IMR-90 (cell line): ENCODE measurements at regions not wholly inside any gene's neighbourhood (a gene's known extent, or its start where the extent isn't known, plus 50 kb on each side); places are given as distances from the start of the nearest gene placed in this dataset.

Source experiments
- ATAC-seq: fragments of 200-7000 bp; cut with Tn5 transposase; 2 replicates; pipeline ENCODE4 v1.9.1; 2020; ENCODE audit warnings: low read depth, mild to moderate bottlenecking, moderate library complexity
- BruUV-seq: library from RNA; stranded (reverse); fragments of 400-500 nt; replicated peaks from 2 replicates; lab custom pipeline; 2021; lab: Mats Ljungman, UMichigan
- CTCF ChIA-PET: fragments of 300-600 bp; formaldehyde crosslinking; extraction: SDS; loops from one replicate; lab custom pipeline; 2021; ENCODE audit warnings: antibody characterized with exemption; lab: Yijun Ruan, JAX
- POLR2A ChIA-PET: fragments of 300-600 bp; sonication (Branson Sonifier 250); formaldehyde crosslinking; loops from one replicate; lab custom pipeline; 2022; ENCODE audit warnings: antibody characterized with exemption; ENCODE audit not compliant: unreplicated experiment; lab: Charles Lee
- DNase-seq: peaks from one replicate; pipeline ENCODE4 v3.0.0; 2013
- H2AFZ ChIP-seq: replicated peaks from 2 replicates; pipeline ENCODE3; 2013; ENCODE audit warnings: low read length, mild to moderate bottlenecking; ENCODE audit not compliant: poor library complexity
- H2AK5ac ChIP-seq: 2 replicates; pipeline ENCODE4 v1.6.1; 2013; ENCODE audit warnings: low read depth, low read length, inconsistent platforms
- H2AK9ac ChIP-seq: replicated peaks from 2 replicates; pipeline ENCODE3; 2013; ENCODE audit warnings: mild to moderate bottlenecking, low read depth, low read length, moderate library complexity; ENCODE audit not compliant: poor library complexity
- H2BK120ac ChIP-seq: 2 replicates; pipeline ENCODE4 v1.6.1; 2013; ENCODE audit warnings: low read depth, low read length, inconsistent platforms
- H2BK15ac ChIP-seq: 3 replicates; pipeline ENCODE4 v1.6.1; 2013; ENCODE audit warnings: low read depth, low read length, inconsistent platforms
- H2BK20ac ChIP-seq: 2 replicates; pipeline ENCODE4 v1.6.1; 2013; ENCODE audit warnings: low read depth, mild to moderate bottlenecking, inconsistent platforms, low read length, moderate library complexity
- H2BK5ac ChIP-seq: 2 replicates; pipeline ENCODE4 v1.6.1; 2013; ENCODE audit warnings: mild to moderate bottlenecking, low read depth, low read length, inconsistent platforms; ENCODE audit not compliant: poor library complexity, severe bottlenecking
- H3K14ac ChIP-seq: replicated peaks from 2 replicates; pipeline ENCODE4 v1.6.1; 2013; ENCODE audit warnings: low read depth, low read length, inconsistent platforms
- H3K18ac ChIP-seq: 2 replicates; pipeline ENCODE4 v1.6.1; 2013; ENCODE audit warnings: low read depth, low read length, control low read depth
- H3K23ac ChIP-seq: 2 replicates; pipeline ENCODE4 v1.6.1; 2013; ENCODE audit warnings: low read depth, low read length, inconsistent platforms
- H3K27ac ChIP-seq: 2 replicates; pipeline ENCODE4 v1.5.1; 2013; ENCODE audit warnings: mild to moderate bottlenecking, control low read depth, low read length; ENCODE audit not compliant: insufficient read depth
- H3K27me3 ChIP-seq: 2 replicates; pipeline ENCODE4 v1.6.1; 2013; ENCODE audit warnings: low read length; ENCODE audit not compliant: control insufficient read depth, insufficient read depth
- H3K36me3 ChIP-seq: 2 replicates; pipeline ENCODE4 v1.6.1; 2013; ENCODE audit warnings: low read length, mixed read lengths; ENCODE audit not compliant: control insufficient read depth, insufficient read depth
- H3K4ac ChIP-seq: 2 replicates; pipeline ENCODE4 v1.6.1; 2013; ENCODE audit warnings: low read depth, low read length, inconsistent platforms
- H3K4me1 ChIP-seq: 2 replicates; pipeline ENCODE4 v1.6.1; 2013; ENCODE audit warnings: low read length, mixed read lengths; ENCODE audit not compliant: control insufficient read depth, insufficient read depth
- H3K4me2 ChIP-seq: 2 replicates; pipeline ENCODE4 v1.6.1; 2013; ENCODE audit warnings: low read depth, mild to moderate bottlenecking, control low read depth, low read length, moderate library complexity
- H3K4me3 ChIP-seq: 2 replicates; pipeline ENCODE4 v1.5.1; 2013; ENCODE audit warnings: low read depth, mild to moderate bottlenecking, control low read depth, low read length, moderate library complexity; ENCODE audit not compliant: insufficient read depth
- H3K56ac ChIP-seq: 2 replicates; pipeline ENCODE4 v1.6.1; 2013; ENCODE audit warnings: low read length, inconsistent platforms; ENCODE audit not compliant: insufficient read depth; ENCODE audit errors: extremely low read depth
- H3K79me1 ChIP-seq, 2 experiments: 2 replicates each; pipeline ENCODE4 v1.6.1; 2013; ENCODE audit warnings: low read length in 2 of 2, inconsistent platforms in 1 of 2, low read depth in 1 of 2
- H3K9ac ChIP-seq: 2 replicates; pipeline ENCODE4 v1.6.1; 2013; ENCODE audit warnings: low read depth, low read length, control low read depth
- H3K9me1 ChIP-seq: 2 replicates; pipeline ENCODE4 v1.6.1; 2013; ENCODE audit warnings: low read length, inconsistent platforms; ENCODE audit not compliant: insufficient read depth
- H3K9me3 ChIP-seq: 2 replicates; pipeline ENCODE4 v1.6.1; 2013; ENCODE audit warnings: low read length; ENCODE audit not compliant: control insufficient read depth, insufficient read depth
- H4K20me1 ChIP-seq: 2 replicates; pipeline ENCODE4 v1.6.1; 2013; ENCODE audit warnings: low read length, inconsistent platforms; ENCODE audit not compliant: insufficient read depth
- H4K5ac ChIP-seq: 2 replicates; pipeline ENCODE4 v1.6.1; 2013; ENCODE audit warnings: mild to moderate bottlenecking, low read depth, low read length, control low read depth
- H4K8ac ChIP-seq, 2 experiments: 2 replicates each; pipeline ENCODE4 v1.6.1; 2013; ENCODE audit warnings: low read depth in 2 of 2, low read length in 2 of 2, control low read depth in 1 of 2, inconsistent platforms in 1 of 2
- H4K91ac ChIP-seq: 2 replicates; pipeline ENCODE4 v1.6.1; 2013; ENCODE audit warnings: low read depth, low read length, inconsistent platforms; ENCODE audit not compliant: insufficient read depth
- BHLHE40 ChIP-seq: fragments of 150-350 bp; IDR thresholded peaks from 2 replicates; pipeline ENCODE4 v1.6.1; 2016; ENCODE audit warnings: mild to moderate bottlenecking, low read depth, low read length
- CEBPB ChIP-seq: IDR thresholded peaks from 2 replicates; pipeline ENCODE4 v1.6.1; 2012; ENCODE audit warnings: low read depth, low read length, improper control_type of control experiment
- MAFK ChIP-seq: IDR thresholded peaks from 2 replicates; pipeline ENCODE4 v1.6.1; 2012; ENCODE audit warnings: low read depth, low read length, improper control_type of control experiment
- MAZ ChIP-seq: IDR thresholded peaks from 2 replicates; pipeline ENCODE4 v1.6.1; 2012; ENCODE audit warnings: low read depth, mild to moderate bottlenecking, low read length, improper control_type of control experiment, moderate library complexity, borderline replicate concordance
- NFE2L2 ChIP-seq: fragments of 150-350 bp; IDR thresholded peaks from 2 replicates; pipeline ENCODE4 v1.6.1; 2016; ENCODE audit warnings: low read depth, mild to moderate bottlenecking, low read length
- POLR2A ChIP-seq: IDR thresholded peaks from 2 replicates; pipeline ENCODE4 v1.6.1; 2012; ENCODE audit warnings: mild to moderate bottlenecking, low read depth, low read length
- RFX5 ChIP-seq: IDR thresholded peaks from 2 replicates; pipeline ENCODE4 v1.8.0; 2012; ENCODE audit warnings: low read depth, mild to moderate bottlenecking, low read length, moderate library complexity
- SMC3 ChIP-seq: fragments of 150-350 bp; IDR thresholded peaks from 2 replicates; pipeline ENCODE4 v1.6.1; 2016; ENCODE audit warnings: low read depth, mild to moderate bottlenecking, antibody characterized with exemption, low read length, moderate library complexity
- WGBS, 2 experiments: methylation state at CpG; one replicate each; pipeline versions ENCODE4 v1.1.5 to v1.1.7; 2013; ENCODE audit warnings: missing lambda C conversion rate in 2 of 2; ENCODE audit not compliant: insufficient read length in 1 of 2; ENCODE audit errors: extremely low coverage in 2 of 2; 5-methylcytosine and 5-hydroxymethylcytosine counted together
- dilution Hi-C: fragments of 300-500 bp; cut with HindIII; formaldehyde crosslinking; loops from one replicate; pipeline ENCODE4 v1.14.3; 2018; ENCODE audit warnings: low sequenced_read_pairs; ENCODE audit not compliant: unreplicated experiment
- in situ Hi-C: fragments of 300-500 bp; cut with MboI; formaldehyde crosslinking; loops from 3 replicates; pipeline ENCODE4 v1.14.3; 2019; ENCODE audit warnings: low sequenced_read_pairs, inconsistent platforms, mixed read lengths
- intact Hi-C: fragments of 100-400 bp; cut with micrococcal nuclease; formaldehyde crosslinking; loops from 2 replicates; pipeline ENCODE4 v1.10.0; 2022
- TF ChIP-seq, protein P1 (sequence below): fragments of 150-350 bp; IDR thresholded peaks from 2 replicates; pipeline ENCODE4 v1.6.1; 2017; ENCODE audit warnings: mild to moderate bottlenecking, antibody characterized with exemption, low read length, low read depth
- TF ChIP-seq, protein P2 (sequence below): conservative IDR thresholded peaks from 2 replicates; pipeline ENCODE4 v1.5.1; 2012; ENCODE audit warnings: mild to moderate bottlenecking, low read depth, low read length, improper control_type of control experiment

DNA sequence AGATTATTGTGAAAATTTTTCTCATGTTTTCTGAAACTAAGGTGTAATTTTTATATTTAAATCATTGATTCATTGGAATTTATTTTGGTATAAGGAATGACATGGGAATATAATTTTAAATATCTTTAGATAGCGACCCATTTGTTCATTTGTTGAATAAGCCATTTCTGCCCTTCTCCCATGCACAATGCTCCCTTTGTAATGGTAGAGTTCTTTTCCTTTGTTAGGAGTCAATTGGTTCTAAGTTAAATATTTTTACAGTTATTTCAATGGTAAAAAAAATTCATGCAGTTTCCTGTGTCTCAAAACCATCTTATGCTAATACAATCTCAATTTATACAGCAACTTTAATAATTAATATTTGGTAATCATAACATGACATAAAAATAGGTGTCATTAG, 218.8 kb upstream of the C11orf87 start:
- Histone ChIP-seq H3K4me1 (no peaks in the 10 kb centered on the region), H2BK15ac (no peak overlapping the region), H3K36me3 (no peaks in the 10 kb centered on the region), H3K27me3 (no peaks in the 10 kb centered on the region), H3K4me2 (no peak overlapping the region), H4K20me1 (no peaks in the 10 kb centered on the region), H3K79me1 (no peaks in the 10 kb centered on the region), H4K5ac (no peak overlapping the region), H3K9ac (no peak overlapping the region), H2AK5ac (no peak overlapping the region), H2AK9ac (no peak overlapping the region), H3K23ac (no peak overlapping the region), H3K4ac (no peak overlapping the region), H4K8ac (no peak overlapping the region), H2AFZ (no peak overlapping the region), H3K18ac (no peak overlapping the region), H3K9me1 (no peaks in the 10 kb centered on the region), H3K4me3 (no peak overlapping the region), H3K27ac (no peak overlapping the region), H2BK120ac (no peak overlapping the region), H4K91ac (no peak overlapping the region), H3K14ac (no peak overlapping the region), H2BK20ac (no peak overlapping the region), H3K9me3 (no peaks in the 10 kb centered on the region), H2BK5ac (no peak overlapping the region), H3K56ac (no peak overlapping the region)
- no CpG with 5 or more reads among the region's 1 CpG for WGBS, 2 experiments
- intact Hi-C loops: no loop called here
- dilution Hi-C loops: no loop called here
- ChIA-PET POLR2A (no interaction called here), CTCF (no interaction called here)
- no peak for DNase-seq
- no TSS peak for BruUV-seq
- no peak for ATAC-seq
- in situ Hi-C loops: no loop called here
- TF ChIP-seq BHLHE40 (no peak), CEBPB (no peak), MAFK (no peak), POLR2A (no peak), SMC3 (no peak), MAZ (no peak), NFE2L2 (no peak), RFX5 (no peak)
- TF ChIP-seq, protein P1, sequence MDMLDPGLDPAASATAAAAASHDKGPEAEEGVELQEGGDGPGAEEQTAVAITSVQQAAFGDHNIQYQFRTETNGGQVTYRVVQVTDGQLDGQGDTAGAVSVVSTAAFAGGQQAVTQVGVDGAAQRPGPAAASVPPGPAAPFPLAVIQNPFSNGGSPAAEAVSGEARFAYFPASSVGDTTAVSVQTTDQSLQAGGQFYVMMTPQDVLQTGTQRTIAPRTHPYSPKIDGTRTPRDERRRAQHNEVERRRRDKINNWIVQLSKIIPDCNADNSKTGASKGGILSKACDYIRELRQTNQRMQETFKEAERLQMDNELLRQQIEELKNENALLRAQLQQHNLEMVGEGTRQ: no peak
- TF ChIP-seq, protein P2, sequence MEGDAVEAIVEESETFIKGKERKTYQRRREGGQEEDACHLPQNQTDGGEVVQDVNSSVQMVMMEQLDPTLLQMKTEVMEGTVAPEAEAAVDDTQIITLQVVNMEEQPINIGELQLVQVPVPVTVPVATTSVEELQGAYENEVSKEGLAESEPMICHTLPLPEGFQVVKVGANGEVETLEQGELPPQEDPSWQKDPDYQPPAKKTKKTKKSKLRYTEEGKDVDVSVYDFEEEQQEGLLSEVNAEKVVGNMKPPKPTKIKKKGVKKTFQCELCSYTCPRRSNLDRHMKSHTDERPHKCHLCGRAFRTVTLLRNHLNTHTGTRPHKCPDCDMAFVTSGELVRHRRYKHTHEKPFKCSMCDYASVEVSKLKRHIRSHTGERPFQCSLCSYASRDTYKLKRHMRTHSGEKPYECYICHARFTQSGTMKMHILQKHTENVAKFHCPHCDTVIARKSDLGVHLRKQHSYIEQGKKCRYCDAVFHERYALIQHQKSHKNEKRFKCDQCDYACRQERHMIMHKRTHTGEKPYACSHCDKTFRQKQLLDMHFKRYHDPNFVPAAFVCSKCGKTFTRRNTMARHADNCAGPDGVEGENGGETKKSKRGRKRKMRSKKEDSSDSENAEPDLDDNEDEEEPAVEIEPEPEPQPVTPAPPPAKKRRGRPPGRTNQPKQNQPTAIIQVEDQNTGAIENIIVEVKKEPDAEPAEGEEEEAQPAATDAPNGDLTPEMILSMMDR: no peak
